T-helper 9 cell (primary cell): ENCODE measurements at regions not wholly inside any gene's neighbourhood (a gene's known extent, or its start where the extent isn't known, plus 50 kb on each side); places are given as distances from the start of the nearest gene placed in this dataset.

Experiments used
- DNase-seq: peaks from one replicate; pipeline ENCODE4 v3.0.0-alpha.2; 2020

- DNase-seq: no peak
Observed at GRCh38 chr20:50273601-50274491, 83.2 kb downstream of the CEBPB start.

GRCh38 chr20:50274570-50275430 lies 84.2 kb downstream of the CEBPB start:
- DNase-seq: no peak

GRCh38 chr20:50276119-50277063 lies 85.8 kb downstream of the CEBPB start:
- no peak for DNase-seq

- no peak for DNase-seq
Observed at GRCh38 chr20:50277064-50277415, 86.4 kb downstream of the CEBPB start.

- DNase-seq: no peak
Observed at GRCh38 chr20:50277460-50278376, 87.1 kb downstream of the CEBPB start.

- no peak for DNase-seq
Observed at GRCh38 chr20:50278377-50278683, 87.7 kb downstream of the CEBPB start.

- DNase-seq: no peak
Observed at GRCh38 chr20:50278684-50279531, 88.3 kb downstream of the CEBPB start.

GRCh38 chr20:50279988-50280850 lies 89.6 kb downstream of the CEBPB start:
- no peak for DNase-seq

GRCh38 chr20:50280851-50281655 lies 90.4 kb downstream of the CEBPB start:
- DNase-seq: no peak

- DNase-seq: no peak
Observed at GRCh38 chr20:50281831-50282591, 91.4 kb downstream of the CEBPB start.

GRCh38 chr20:50282592-50283241 lies 92.1 kb downstream of the CEBPB start:
- DNase-seq: no peak

GRCh38 chr20:50283370-50283769 lies 92.7 kb downstream of the CEBPB start:
- no peak for DNase-seq

GRCh38 chr20:50283922-50284810 lies 93.5 kb downstream of the CEBPB start:
- no peak for DNase-seq

- DNase-seq: no peak
Observed at GRCh38 chr20:50284811-50285375, 94.3 kb downstream of the CEBPB start.

- DNase-seq: no peak
Observed at GRCh38 chr20:50285376-50286173, 94.9 kb downstream of the CEBPB start.
